IMR-90 (cell line): ENCODE measurements at regions not wholly inside any gene's neighbourhood (a gene's known extent, or its start where the extent isn't known, plus 50 kb on each side); places are given as distances from the start of the nearest gene placed in this dataset.

Experiments used
- ATAC-seq: fragments of 200-7000 bp; cut with Tn5 transposase; 2 replicates; pipeline ENCODE4 v1.9.1; 2020; ENCODE audit warnings: low read depth, mild to moderate bottlenecking, moderate library complexity
- BruUV-seq: library from RNA; stranded (reverse); fragments of 400-500 nt; replicated peaks from 2 replicates; lab custom pipeline; 2021; lab: Mats Ljungman, UMichigan
- CTCF ChIA-PET: fragments of 300-600 bp; formaldehyde crosslinking; extraction: SDS; loops from one replicate; lab custom pipeline; 2021; ENCODE audit warnings: antibody characterized with exemption; lab: Yijun Ruan, JAX
- POLR2A ChIA-PET: fragments of 300-600 bp; sonication (Branson Sonifier 250); formaldehyde crosslinking; loops from one replicate; lab custom pipeline; 2022; ENCODE audit warnings: antibody characterized with exemption; ENCODE audit not compliant: unreplicated experiment; lab: Charles Lee
- DNase-seq: peaks from one replicate; pipeline ENCODE4 v3.0.0; 2013
- H2AFZ ChIP-seq: replicated peaks from 2 replicates; pipeline ENCODE3; 2013; ENCODE audit warnings: low read length, mild to moderate bottlenecking; ENCODE audit not compliant: poor library complexity
- H2AK5ac ChIP-seq: 2 replicates; pipeline ENCODE4 v1.6.1; 2013; ENCODE audit warnings: low read depth, low read length, inconsistent platforms
- H2AK9ac ChIP-seq: replicated peaks from 2 replicates; pipeline ENCODE3; 2013; ENCODE audit warnings: mild to moderate bottlenecking, low read depth, low read length, moderate library complexity; ENCODE audit not compliant: poor library complexity
- H2BK120ac ChIP-seq: 2 replicates; pipeline ENCODE4 v1.6.1; 2013; ENCODE audit warnings: low read depth, low read length, inconsistent platforms
- H2BK15ac ChIP-seq: 3 replicates; pipeline ENCODE4 v1.6.1; 2013; ENCODE audit warnings: low read depth, low read length, inconsistent platforms
- H2BK20ac ChIP-seq: 2 replicates; pipeline ENCODE4 v1.6.1; 2013; ENCODE audit warnings: low read depth, mild to moderate bottlenecking, inconsistent platforms, low read length, moderate library complexity
- H2BK5ac ChIP-seq: 2 replicates; pipeline ENCODE4 v1.6.1; 2013; ENCODE audit warnings: mild to moderate bottlenecking, low read depth, low read length, inconsistent platforms; ENCODE audit not compliant: poor library complexity, severe bottlenecking
- H3K14ac ChIP-seq: replicated peaks from 2 replicates; pipeline ENCODE4 v1.6.1; 2013; ENCODE audit warnings: low read depth, low read length, inconsistent platforms
- H3K18ac ChIP-seq: 2 replicates; pipeline ENCODE4 v1.6.1; 2013; ENCODE audit warnings: low read depth, low read length, control low read depth
- H3K23ac ChIP-seq: 2 replicates; pipeline ENCODE4 v1.6.1; 2013; ENCODE audit warnings: low read depth, low read length, inconsistent platforms
- H3K27ac ChIP-seq: 2 replicates; pipeline ENCODE4 v1.5.1; 2013; ENCODE audit warnings: mild to moderate bottlenecking, control low read depth, low read length; ENCODE audit not compliant: insufficient read depth
- H3K27me3 ChIP-seq: 2 replicates; pipeline ENCODE4 v1.6.1; 2013; ENCODE audit warnings: low read length; ENCODE audit not compliant: control insufficient read depth, insufficient read depth
- H3K36me3 ChIP-seq: 2 replicates; pipeline ENCODE4 v1.6.1; 2013; ENCODE audit warnings: low read length, mixed read lengths; ENCODE audit not compliant: control insufficient read depth, insufficient read depth
- H3K4ac ChIP-seq: 2 replicates; pipeline ENCODE4 v1.6.1; 2013; ENCODE audit warnings: low read depth, low read length, inconsistent platforms
- H3K4me1 ChIP-seq: 2 replicates; pipeline ENCODE4 v1.6.1; 2013; ENCODE audit warnings: low read length, mixed read lengths; ENCODE audit not compliant: control insufficient read depth, insufficient read depth
- H3K4me2 ChIP-seq: 2 replicates; pipeline ENCODE4 v1.6.1; 2013; ENCODE audit warnings: low read depth, mild to moderate bottlenecking, control low read depth, low read length, moderate library complexity
- H3K4me3 ChIP-seq: 2 replicates; pipeline ENCODE4 v1.5.1; 2013; ENCODE audit warnings: low read depth, mild to moderate bottlenecking, control low read depth, low read length, moderate library complexity; ENCODE audit not compliant: insufficient read depth
- H3K56ac ChIP-seq: 2 replicates; pipeline ENCODE4 v1.6.1; 2013; ENCODE audit warnings: low read length, inconsistent platforms; ENCODE audit not compliant: insufficient read depth; ENCODE audit errors: extremely low read depth
- H3K79me1 ChIP-seq, 2 experiments: 2 replicates each; pipeline ENCODE4 v1.6.1; 2013; ENCODE audit warnings: low read length in 2 of 2, inconsistent platforms in 1 of 2, low read depth in 1 of 2
- H3K9ac ChIP-seq: 2 replicates; pipeline ENCODE4 v1.6.1; 2013; ENCODE audit warnings: low read depth, low read length, control low read depth
- H3K9me1 ChIP-seq: 2 replicates; pipeline ENCODE4 v1.6.1; 2013; ENCODE audit warnings: low read length, inconsistent platforms; ENCODE audit not compliant: insufficient read depth
- H3K9me3 ChIP-seq: 2 replicates; pipeline ENCODE4 v1.6.1; 2013; ENCODE audit warnings: low read length; ENCODE audit not compliant: control insufficient read depth, insufficient read depth
- H4K20me1 ChIP-seq: 2 replicates; pipeline ENCODE4 v1.6.1; 2013; ENCODE audit warnings: low read length, inconsistent platforms; ENCODE audit not compliant: insufficient read depth
- H4K5ac ChIP-seq: 2 replicates; pipeline ENCODE4 v1.6.1; 2013; ENCODE audit warnings: mild to moderate bottlenecking, low read depth, low read length, control low read depth
- H4K8ac ChIP-seq, 2 experiments: 2 replicates each; pipeline ENCODE4 v1.6.1; 2013; ENCODE audit warnings: low read depth in 2 of 2, low read length in 2 of 2, control low read depth in 1 of 2, inconsistent platforms in 1 of 2
- H4K91ac ChIP-seq: 2 replicates; pipeline ENCODE4 v1.6.1; 2013; ENCODE audit warnings: low read depth, low read length, inconsistent platforms; ENCODE audit not compliant: insufficient read depth
- BHLHE40 ChIP-seq: fragments of 150-350 bp; IDR thresholded peaks from 2 replicates; pipeline ENCODE4 v1.6.1; 2016; ENCODE audit warnings: mild to moderate bottlenecking, low read depth, low read length
- CEBPB ChIP-seq: IDR thresholded peaks from 2 replicates; pipeline ENCODE4 v1.6.1; 2012; ENCODE audit warnings: low read depth, low read length, improper control_type of control experiment
- CHD1 ChIP-seq: IDR thresholded peaks from 2 replicates; pipeline ENCODE4 v1.6.1; 2012; ENCODE audit warnings: low read depth, low read length, improper control_type of control experiment
- FOS ChIP-seq: fragments of 150-350 bp; IDR thresholded peaks from 2 replicates; pipeline ENCODE4 v1.6.1; 2016; ENCODE audit warnings: low read depth, low read length
- MAFK ChIP-seq: IDR thresholded peaks from 2 replicates; pipeline ENCODE4 v1.6.1; 2012; ENCODE audit warnings: low read depth, low read length, improper control_type of control experiment
- MAZ ChIP-seq: IDR thresholded peaks from 2 replicates; pipeline ENCODE4 v1.6.1; 2012; ENCODE audit warnings: low read depth, mild to moderate bottlenecking, low read length, improper control_type of control experiment, moderate library complexity, borderline replicate concordance
- MXI1 ChIP-seq: IDR thresholded peaks from 2 replicates; pipeline ENCODE4 v1.6.1; 2012; ENCODE audit warnings: low read depth, mild to moderate bottlenecking, low read length, moderate library complexity, borderline replicate concordance
- NFE2L2 ChIP-seq: fragments of 150-350 bp; IDR thresholded peaks from 2 replicates; pipeline ENCODE4 v1.6.1; 2016; ENCODE audit warnings: low read depth, mild to moderate bottlenecking, low read length
- POLR2A ChIP-seq: IDR thresholded peaks from 2 replicates; pipeline ENCODE4 v1.6.1; 2012; ENCODE audit warnings: mild to moderate bottlenecking, low read depth, low read length
- RAD21 ChIP-seq: IDR thresholded peaks from 2 replicates; pipeline ENCODE4 v1.6.1; 2012; ENCODE audit warnings: low read length, improper control_type of control experiment
- RFX5 ChIP-seq: IDR thresholded peaks from 2 replicates; pipeline ENCODE4 v1.8.0; 2012; ENCODE audit warnings: low read depth, mild to moderate bottlenecking, low read length, moderate library complexity
- SMC3 ChIP-seq: fragments of 150-350 bp; IDR thresholded peaks from 2 replicates; pipeline ENCODE4 v1.6.1; 2016; ENCODE audit warnings: low read depth, mild to moderate bottlenecking, antibody characterized with exemption, low read length, moderate library complexity
- WGBS, 2 experiments: methylation state at CpG; one replicate each; pipeline versions ENCODE4 v1.1.5 to v1.1.7; 2013; ENCODE audit warnings: missing lambda C conversion rate in 2 of 2; ENCODE audit not compliant: insufficient read length in 1 of 2; ENCODE audit errors: extremely low coverage in 2 of 2; 5-methylcytosine and 5-hydroxymethylcytosine counted together
- dilution Hi-C: fragments of 300-500 bp; cut with HindIII; formaldehyde crosslinking; loops from one replicate; pipeline ENCODE4 v1.14.3; 2018; ENCODE audit warnings: low sequenced_read_pairs; ENCODE audit not compliant: unreplicated experiment
- in situ Hi-C: fragments of 300-500 bp; cut with MboI; formaldehyde crosslinking; loops from 3 replicates; pipeline ENCODE4 v1.14.3; 2019; ENCODE audit warnings: low sequenced_read_pairs, inconsistent platforms, mixed read lengths
- intact Hi-C: fragments of 100-400 bp; cut with micrococcal nuclease; formaldehyde crosslinking; loops from 2 replicates; pipeline ENCODE4 v1.10.0; 2022
- TF ChIP-seq, protein P1 (sequence below): conservative IDR thresholded peaks from 2 replicates; pipeline ENCODE4 v1.5.1; 2012; ENCODE audit warnings: mild to moderate bottlenecking, low read depth, low read length, improper control_type of control experiment
- TF ChIP-seq, protein P2 (sequence below): fragments of 150-350 bp; IDR thresholded peaks from 2 replicates; pipeline ENCODE4 v1.6.1; 2016; ENCODE audit warnings: low read depth, mild to moderate bottlenecking, low read length, moderate library complexity, borderline replicate concordance

DNA sequence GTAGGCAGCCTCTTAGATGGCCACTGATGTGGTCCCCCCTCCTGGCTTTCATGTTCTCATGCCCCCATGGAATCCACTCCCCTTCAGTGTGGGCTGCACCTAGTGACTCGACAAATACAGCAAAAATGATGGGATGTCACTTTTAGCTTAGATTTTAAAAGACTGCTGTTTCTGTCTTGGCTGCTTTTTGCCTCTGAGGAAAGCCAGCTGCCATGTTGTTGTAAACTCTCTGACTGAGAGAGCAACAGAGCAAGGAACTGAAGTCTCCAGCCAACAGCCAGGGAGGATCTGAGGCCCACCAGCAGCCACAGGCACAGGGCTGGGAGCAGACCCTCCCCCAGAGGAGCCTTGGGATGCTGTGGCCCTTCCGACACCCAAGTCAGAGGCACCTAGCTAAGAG is 60.6 kb upstream of the MARCHF10 start:
- intact Hi-C loops = no loop called here

More for the DNA sequence above, 60.6 kb upstream of the MARCHF10 start:
- Histone ChIP-seq H2BK5ac (no peak overlapping the region), H3K4ac (no peak overlapping the region), H4K8ac (no peak overlapping the region), H3K56ac (no peak overlapping the region), H2BK20ac (no peak overlapping the region), H4K20me1 (no peaks in the 10 kb centered on the region), H3K27me3 (peaks cover 2% of the 10 kb centered on the region; the same call in 1 of the 2 replicates), H4K91ac (no peak overlapping the region), H3K27ac (peak overlapping the region; percentile 50; the same call in 1 of the 2 replicates), H3K4me3 (no peak overlapping the region), H3K23ac (no peak overlapping the region), H3K14ac (no peak overlapping the region), H3K79me1 (no peaks in the 10 kb centered on the region), H3K4me2 (no peak overlapping the region), H3K4me1 (peaks cover 13% of the 10 kb centered on the region), H2AFZ (no peak overlapping the region), H2AK5ac (no peak overlapping the region), H4K5ac (peak overlapping the region; percentile 65; the same call in 1 of the 2 replicates), H3K9me1 (no peaks in the 10 kb centered on the region), H3K9ac (no peak overlapping the region), H2AK9ac (no peak overlapping the region), H3K9me3 (no peaks in the 10 kb centered on the region), H2BK15ac (no peak overlapping the region; the same call in 2 of the 3 replicates), H3K18ac (peak overlapping the region; percentile 60; the same call in 1 of the 2 replicates), H2BK120ac (no peak overlapping the region), H3K36me3 (no peaks in the 10 kb centered on the region)
- ChIA-PET CTCF (no interaction called here), POLR2A (no interaction called here)
- peak; percentile 35 for ATAC-seq
- in situ Hi-C loops (no loop called here), dilution Hi-C loops (no loop called here)
- BruUV-seq = no TSS peak
- TF ChIP-seq CHD1 (no peak), MXI1 (no peak), CEBPB (no peak), RFX5 (no peak), BHLHE40 (no peak), POLR2A (no peak), SMC3 (no peak), FOS (no peak), MAFK (no peak), MAZ (no peak), RAD21 (no peak), NFE2L2 (no peak)
- TF ChIP-seq, protein P1, sequence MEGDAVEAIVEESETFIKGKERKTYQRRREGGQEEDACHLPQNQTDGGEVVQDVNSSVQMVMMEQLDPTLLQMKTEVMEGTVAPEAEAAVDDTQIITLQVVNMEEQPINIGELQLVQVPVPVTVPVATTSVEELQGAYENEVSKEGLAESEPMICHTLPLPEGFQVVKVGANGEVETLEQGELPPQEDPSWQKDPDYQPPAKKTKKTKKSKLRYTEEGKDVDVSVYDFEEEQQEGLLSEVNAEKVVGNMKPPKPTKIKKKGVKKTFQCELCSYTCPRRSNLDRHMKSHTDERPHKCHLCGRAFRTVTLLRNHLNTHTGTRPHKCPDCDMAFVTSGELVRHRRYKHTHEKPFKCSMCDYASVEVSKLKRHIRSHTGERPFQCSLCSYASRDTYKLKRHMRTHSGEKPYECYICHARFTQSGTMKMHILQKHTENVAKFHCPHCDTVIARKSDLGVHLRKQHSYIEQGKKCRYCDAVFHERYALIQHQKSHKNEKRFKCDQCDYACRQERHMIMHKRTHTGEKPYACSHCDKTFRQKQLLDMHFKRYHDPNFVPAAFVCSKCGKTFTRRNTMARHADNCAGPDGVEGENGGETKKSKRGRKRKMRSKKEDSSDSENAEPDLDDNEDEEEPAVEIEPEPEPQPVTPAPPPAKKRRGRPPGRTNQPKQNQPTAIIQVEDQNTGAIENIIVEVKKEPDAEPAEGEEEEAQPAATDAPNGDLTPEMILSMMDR = no peak
- TF ChIP-seq, protein P2, sequence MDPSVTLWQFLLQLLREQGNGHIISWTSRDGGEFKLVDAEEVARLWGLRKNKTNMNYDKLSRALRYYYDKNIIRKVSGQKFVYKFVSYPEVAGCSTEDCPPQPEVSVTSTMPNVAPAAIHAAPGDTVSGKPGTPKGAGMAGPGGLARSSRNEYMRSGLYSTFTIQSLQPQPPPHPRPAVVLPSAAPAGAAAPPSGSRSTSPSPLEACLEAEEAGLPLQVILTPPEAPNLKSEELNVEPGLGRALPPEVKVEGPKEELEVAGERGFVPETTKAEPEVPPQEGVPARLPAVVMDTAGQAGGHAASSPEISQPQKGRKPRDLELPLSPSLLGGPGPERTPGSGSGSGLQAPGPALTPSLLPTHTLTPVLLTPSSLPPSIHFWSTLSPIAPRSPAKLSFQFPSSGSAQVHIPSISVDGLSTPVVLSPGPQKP = no peak
- WGBS, 2 experiments = no CpG with 5 or more reads among the region's 2 CpGs
- no peak for DNase-seq
